ENCODE measurements at regions not wholly inside any gene's neighbourhood (a gene's known extent, or its start where the extent isn't known, plus 50 kb on each side); places are given as distances from the start of the nearest gene placed in this dataset.

- no peaks in the 10 kb centered on the region for H3K27me3 ChIP-seq
- TF ChIP-seq, protein P1, sequence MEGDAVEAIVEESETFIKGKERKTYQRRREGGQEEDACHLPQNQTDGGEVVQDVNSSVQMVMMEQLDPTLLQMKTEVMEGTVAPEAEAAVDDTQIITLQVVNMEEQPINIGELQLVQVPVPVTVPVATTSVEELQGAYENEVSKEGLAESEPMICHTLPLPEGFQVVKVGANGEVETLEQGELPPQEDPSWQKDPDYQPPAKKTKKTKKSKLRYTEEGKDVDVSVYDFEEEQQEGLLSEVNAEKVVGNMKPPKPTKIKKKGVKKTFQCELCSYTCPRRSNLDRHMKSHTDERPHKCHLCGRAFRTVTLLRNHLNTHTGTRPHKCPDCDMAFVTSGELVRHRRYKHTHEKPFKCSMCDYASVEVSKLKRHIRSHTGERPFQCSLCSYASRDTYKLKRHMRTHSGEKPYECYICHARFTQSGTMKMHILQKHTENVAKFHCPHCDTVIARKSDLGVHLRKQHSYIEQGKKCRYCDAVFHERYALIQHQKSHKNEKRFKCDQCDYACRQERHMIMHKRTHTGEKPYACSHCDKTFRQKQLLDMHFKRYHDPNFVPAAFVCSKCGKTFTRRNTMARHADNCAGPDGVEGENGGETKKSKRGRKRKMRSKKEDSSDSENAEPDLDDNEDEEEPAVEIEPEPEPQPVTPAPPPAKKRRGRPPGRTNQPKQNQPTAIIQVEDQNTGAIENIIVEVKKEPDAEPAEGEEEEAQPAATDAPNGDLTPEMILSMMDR (IDR thresholded peaks at IDR 0.05) = no peak
- no peaks in the 10 kb centered on the region for H3K4me1 ChIP-seq
- DNase-seq (no peak), ATAC-seq (no peak), FAIRE-seq (no peak)
- no peaks in the 10 kb centered on the region for H3K9me3 ChIP-seq
- H3K4me3 ChIP-seq = no peak overlapping the region
- intact Hi-C loops (cut with DNase I) = no loop called here
- no peaks in the 10 kb centered on the region for H3K36me3 ChIP-seq
- 49 to 55% methylated on average over 4 of the region's 4 CpGs for WGBS, 2 donors
- no peak overlapping the region for H3K27ac ChIP-seq
Measured at GRCh38 chr6:142518761-142519160, 217.0 kb downstream of the ADGRG6 start.

- no peak overlapping the region for H3K27ac ChIP-seq
- no peaks in the 10 kb centered on the region for H3K9me3 ChIP-seq
- DNase-seq = no peak
- ATAC-seq = no peak
- intact Hi-C loops (cut with DNase I) = no loop called here
- 78 to 83% methylated on average over 2 of the region's 2 CpGs for WGBS, 2 donors
- no peak for FAIRE-seq
- no peaks in the 10 kb centered on the region for H3K27me3 ChIP-seq
- TF ChIP-seq, protein P1 (IDR thresholded peaks at IDR 0.05) = no peak
- no peaks in the 10 kb centered on the region for H3K4me1 ChIP-seq
- H3K4me3 ChIP-seq = no peak overlapping the region
- no peaks in the 10 kb centered on the region for H3K36me3 ChIP-seq
Measured at GRCh38 chr6:142521791-142522190, 220.0 kb downstream of the ADGRG6 start.

- 19 to 31% methylated on average over 4 of the region's 4 CpGs for WGBS, 2 donors
- TF ChIP-seq, protein P1 (IDR thresholded peaks at IDR 0.05) = no peak
- no peak for ATAC-seq
- FAIRE-seq = no peak
- no peak for DNase-seq
- Histone ChIP-seq H3K36me3 (no peaks in the 10 kb centered on the region), H3K4me3 (no peak overlapping the region), H3K4me1 (no peaks in the 10 kb centered on the region), H3K27ac (no peak overlapping the region), H3K9me3 (no peaks in the 10 kb centered on the region), H3K27me3 (no peaks in the 10 kb centered on the region)
- intact Hi-C loops (cut with DNase I) = no loop called here
Measured at GRCh38 chr6:142523515-142524375, 221.9 kb downstream of the ADGRG6 start.

DNA sequence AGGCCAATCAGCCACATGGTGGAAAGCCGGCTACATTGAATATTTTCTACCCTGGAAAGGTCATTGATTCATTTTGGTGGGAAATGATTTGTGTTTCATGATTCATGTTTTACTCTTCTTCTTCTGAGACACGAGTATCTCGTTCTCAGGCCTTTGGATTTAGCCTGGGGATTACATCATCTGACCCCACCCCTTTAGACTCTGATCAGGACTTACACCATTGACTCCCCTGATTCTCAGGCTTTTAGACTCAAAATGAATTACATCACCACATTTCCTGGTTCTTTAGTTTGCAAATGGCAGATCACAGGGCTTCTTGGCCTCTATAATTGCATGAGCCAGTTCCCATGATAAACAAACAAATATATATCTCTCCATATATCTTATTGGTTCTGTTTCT, 228.8 kb downstream of the ADGRG6 start:
- no peak for FAIRE-seq
- H3K9me3 ChIP-seq = no peaks in the 10 kb centered on the region
- no peak overlapping the region for H3K27ac ChIP-seq
- no peak for DNase-seq
- no peak overlapping the region for H3K4me3 ChIP-seq
- H3K4me1 ChIP-seq = no peaks in the 10 kb centered on the region
- intact Hi-C loops (cut with DNase I) = no loop called here
- WGBS, 2 donors = 59 to 80% methylated on average over 3 of the region's 3 CpGs
- TF ChIP-seq, protein P1 (IDR thresholded peaks at IDR 0.05) = no peak
- ATAC-seq = no peak
- no peaks in the 10 kb centered on the region for H3K27me3 ChIP-seq
- no peaks in the 10 kb centered on the region for H3K36me3 ChIP-seq

GRCh38 chr6:142531727-142532126, 229.9 kb downstream of the ADGRG6 start:
- Histone ChIP-seq H3K4me3 (no peak overlapping the region), H3K9me3 (no peaks in the 10 kb centered on the region), H3K36me3 (no peaks in the 10 kb centered on the region), H3K27ac (no peak overlapping the region), H3K4me1 (no peaks in the 10 kb centered on the region), H3K27me3 (no peaks in the 10 kb centered on the region)
- FAIRE-seq = no peak
- no peak for DNase-seq
- TF ChIP-seq, protein P1 (IDR thresholded peaks at IDR 0.05) = no peak
- ATAC-seq = no peak
- WGBS, 2 donors = 71 to 74% methylated on average over 1 of the region's 1 CpG
- intact Hi-C loops (cut with DNase I) = no loop called here
